ENCODE measurements at regions not wholly inside any gene's neighbourhood (a gene's known extent, or its start where the extent isn't known, plus 50 kb on each side); places are given as distances from the start of the nearest gene placed in this dataset.
"Not testable (repeated sequence)": the region's sequence is repeated elsewhere in the genome, so short reads cannot be mapped to it uniquely, and the experiment has no call there.

DNA sequence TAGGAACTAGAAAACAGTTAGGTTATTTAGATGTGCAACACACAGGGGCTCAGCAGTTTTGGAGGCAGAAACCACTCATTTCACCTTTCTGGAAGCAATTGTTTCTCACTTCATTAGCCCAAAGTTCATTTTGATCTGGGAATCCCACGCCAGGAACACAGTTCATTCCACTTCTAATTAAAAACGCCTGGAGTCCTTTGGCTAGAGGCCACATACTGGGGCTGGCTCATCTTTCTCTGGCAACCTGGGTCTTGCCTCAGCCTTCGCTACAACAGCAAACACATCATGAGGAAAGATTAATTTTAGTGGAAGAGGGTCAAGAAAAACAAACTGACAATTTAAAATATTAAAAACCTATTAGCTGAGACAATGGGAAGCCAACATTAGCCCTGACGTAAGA is 69.7 kb downstream of the RFPL4B start:
- H3K27ac ChIP-seq (ENCODE audit: insufficient read depth, low read depth, low read length): no peak overlapping the region
- no peak for TF ChIP-seq MYC (IDR thresholded peaks at IDR 0.05; ENCODE audit: low read depth, low read length)

GRCh38 chr6:112427011-112427410 is 79.9 kb downstream of the RFPL4B start:
- H3K9me1 ChIP-seq (replicated peaks; ENCODE audit: control insufficient read depth, extremely low read depth, insufficient read depth, low read length); POLR2A ChIA-PET; DNase-seq (ENCODE audit: low read depth, low spot score); H3K4me2 ChIP-seq (ENCODE audit: insufficient read depth, low read length); H3K36me3 ChIP-seq (ENCODE audit: control insufficient read depth in 2 of 2, extremely low read depth in 1 of 2, insufficient read depth in 2 of 2, low read length in 2 of 2); H3K27ac ChIP-seq (ENCODE audit: insufficient read depth, low read depth, low read length); H4K20me1 ChIP-seq (replicated peaks; ENCODE audit: control insufficient read depth, extremely low read depth, insufficient read depth, low read length); H3K4me1 ChIP-seq (ENCODE audit: control insufficient read depth, extremely low read depth, insufficient read depth, low read length); H3K27me3 ChIP-seq (ENCODE audit: control insufficient read depth in 2 of 2, insufficient read depth in 2 of 2, low read length in 2 of 2); H3K9me3 ChIP-seq (replicated peaks; ENCODE audit: control insufficient read depth, insufficient read depth, low read length); FAIRE-seq; CTCF ChIA-PET; H3K9ac ChIP-seq (replicated peaks; ENCODE audit: extremely low read depth, insufficient read depth, low read length); H3K79me2 ChIP-seq (ENCODE audit: control insufficient read depth, insufficient read depth, low read length); dilution Hi-C loops (cut with MboI; ENCODE audit: extremely low pct_ligation_motif_present, low sequenced_read_pairs); H3K4me3 ChIP-seq (replicated peaks in 1 of 3; ENCODE audit: insufficient read depth in 1 of 3, low read depth in 1 of 3, low read length in 3 of 3); H2AFZ ChIP-seq (ENCODE audit: low read depth, low read length); BruUV-seq (replicated peaks); intact Hi-C loops (cut with micrococcal nuclease): not testable (repeated sequence)

More for the DNA sequence above, 69.7 kb downstream of the RFPL4B start:
- no peak overlapping the region for H3K9ac ChIP-seq (replicated peaks; ENCODE audit: extremely low read depth, insufficient read depth, low read length)
- no peak overlapping the region for H3K4me2 ChIP-seq (ENCODE audit: insufficient read depth, low read length)
- no peak overlapping the region for H3K4me3 ChIP-seq (replicated peaks in 1 of 3; ENCODE audit: insufficient read depth in 1 of 3, low read depth in 1 of 3, low read length in 3 of 3)
- H3K9me1 ChIP-seq (replicated peaks; ENCODE audit: control insufficient read depth, extremely low read depth, insufficient read depth, low read length): no peaks in the 10 kb centered on the region
- FAIRE-seq: no peak
- DNase-seq (ENCODE audit: low read depth, low spot score): no peak
- intact Hi-C loops (cut with micrococcal nuclease) (no loop called here), dilution Hi-C loops (cut with MboI; ENCODE audit: extremely low pct_ligation_motif_present, low sequenced_read_pairs) (no loop called here)
- H3K4me1 ChIP-seq (ENCODE audit: control insufficient read depth, extremely low read depth, insufficient read depth, low read length): no peaks in the 10 kb centered on the region
- BruUV-seq (replicated peaks): no TSS peak
- no peaks in the 10 kb centered on the region for H3K36me3 ChIP-seq (ENCODE audit: control insufficient read depth in 2 of 2, extremely low read depth in 1 of 2, insufficient read depth in 2 of 2, low read length in 2 of 2)
- no peaks in the 10 kb centered on the region for H3K79me2 ChIP-seq (ENCODE audit: control insufficient read depth, insufficient read depth, low read length)
- ChIA-PET POLR2A (no interaction called here), CTCF (interaction anchor here (1.0 kb wide), 1 partner anchor 10 kb away, joined by 4 read pairs; no protein-coding TSS in a partner anchor)
- no peak overlapping the region for H2AFZ ChIP-seq (ENCODE audit: low read depth, low read length)
- H3K27me3 ChIP-seq (ENCODE audit: control insufficient read depth in 2 of 2, insufficient read depth in 2 of 2, low read length in 2 of 2): peaks cover 2 to 8% of the 10 kb centered on the region in 2 experiments
- H3K9me3 ChIP-seq (replicated peaks; ENCODE audit: control insufficient read depth, insufficient read depth, low read length): no peaks in the 10 kb centered on the region
- no peaks in the 10 kb centered on the region for H4K20me1 ChIP-seq (replicated peaks; ENCODE audit: control insufficient read depth, extremely low read depth, insufficient read depth, low read length)

DNA sequence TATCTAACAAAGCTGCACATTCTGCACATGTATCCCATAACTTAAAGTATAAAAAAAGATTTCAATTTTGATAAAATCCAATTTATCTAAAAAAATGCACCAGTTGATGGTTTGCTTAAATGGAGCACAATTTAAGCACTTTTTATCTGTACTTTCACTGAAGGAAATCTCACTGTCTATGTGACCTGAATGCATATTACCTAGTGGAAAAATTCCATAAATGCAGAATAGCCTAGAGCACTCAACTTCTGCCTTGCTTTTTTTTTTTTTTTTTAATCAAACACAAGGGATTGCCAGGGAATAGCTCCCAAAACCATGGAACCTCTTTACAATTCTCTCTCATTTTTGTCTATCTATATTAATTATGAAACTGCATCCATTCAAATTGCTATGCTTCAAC is 80.4 kb downstream of the RFPL4B start:
- H3K9me3 ChIP-seq (replicated peaks; ENCODE audit: control insufficient read depth, insufficient read depth, low read length): no peaks in the 10 kb centered on the region
- no peak overlapping the region for H2AFZ ChIP-seq (ENCODE audit: low read depth, low read length)
- H3K4me1 ChIP-seq (ENCODE audit: control insufficient read depth, extremely low read depth, insufficient read depth, low read length): no peaks in the 10 kb centered on the region
- ChIA-PET POLR2A (no interaction called here), CTCF (interaction anchor here (0.7 to 1.6 kb wide), 2 partner anchors 9 to 1681 kb away, joined by 3 to 4 read pairs; no protein-coding TSS in a partner anchor)
- H3K4me2 ChIP-seq (ENCODE audit: insufficient read depth, low read length): no peak overlapping the region
- H3K9me1 ChIP-seq (replicated peaks; ENCODE audit: control insufficient read depth, extremely low read depth, insufficient read depth, low read length): no peaks in the 10 kb centered on the region
- H3K27ac ChIP-seq (ENCODE audit: insufficient read depth, low read depth, low read length): no peak overlapping the region
- no peak overlapping the region for H3K4me3 ChIP-seq (replicated peaks in 1 of 3; ENCODE audit: insufficient read depth in 1 of 3, low read depth in 1 of 3, low read length in 3 of 3)
- FAIRE-seq (no peak), DNase-seq (ENCODE audit: low read depth, low spot score) (no peak)
- dilution Hi-C loops (cut with MboI; ENCODE audit: extremely low pct_ligation_motif_present, low sequenced_read_pairs) (no loop called here), intact Hi-C loops (cut with micrococcal nuclease) (no loop called here)
- H3K36me3 ChIP-seq (ENCODE audit: control insufficient read depth in 2 of 2, extremely low read depth in 1 of 2, insufficient read depth in 2 of 2, low read length in 2 of 2): no peaks in the 10 kb centered on the region
- H3K9ac ChIP-seq (replicated peaks; ENCODE audit: extremely low read depth, insufficient read depth, low read length): no peak overlapping the region
- H3K27me3 ChIP-seq (ENCODE audit: control insufficient read depth in 2 of 2, insufficient read depth in 2 of 2, low read length in 2 of 2): no peaks in the 10 kb centered on the region
- TF ChIP-seq MYC (IDR thresholded peaks at IDR 0.05; ENCODE audit: low read depth, low read length): no peak
- no peak for TF ChIP-seq EZH2 (IDR thresholded peaks at IDR 0.05; ENCODE audit: borderline replicate concordance, low read depth, low read length, severe bottlenecking)
- no peak for TF ChIP-seq POLR2A (IDR thresholded peaks at IDR 0.05; ENCODE audit: low read depth, low read length)
- TF ChIP-seq FOS (IDR thresholded peaks at IDR 0.05; ENCODE audit: borderline replicate concordance, insufficient read depth, low read length): no peak
- no peak for TF ChIP-seq GATA2 (IDR thresholded peaks at IDR 0.05; ENCODE audit: insufficient read depth, insufficient read length, low read depth, low read length)
- TF ChIP-seq MAX (IDR thresholded peaks at IDR 0.05; ENCODE audit: insufficient read depth, insufficient read length): no peak
- TF ChIP-seq JUN (IDR thresholded peaks at IDR 0.05; ENCODE audit: borderline replicate concordance, insufficient read depth, insufficient read length, low read depth): no peak
- TF ChIP-seq, protein P1, sequence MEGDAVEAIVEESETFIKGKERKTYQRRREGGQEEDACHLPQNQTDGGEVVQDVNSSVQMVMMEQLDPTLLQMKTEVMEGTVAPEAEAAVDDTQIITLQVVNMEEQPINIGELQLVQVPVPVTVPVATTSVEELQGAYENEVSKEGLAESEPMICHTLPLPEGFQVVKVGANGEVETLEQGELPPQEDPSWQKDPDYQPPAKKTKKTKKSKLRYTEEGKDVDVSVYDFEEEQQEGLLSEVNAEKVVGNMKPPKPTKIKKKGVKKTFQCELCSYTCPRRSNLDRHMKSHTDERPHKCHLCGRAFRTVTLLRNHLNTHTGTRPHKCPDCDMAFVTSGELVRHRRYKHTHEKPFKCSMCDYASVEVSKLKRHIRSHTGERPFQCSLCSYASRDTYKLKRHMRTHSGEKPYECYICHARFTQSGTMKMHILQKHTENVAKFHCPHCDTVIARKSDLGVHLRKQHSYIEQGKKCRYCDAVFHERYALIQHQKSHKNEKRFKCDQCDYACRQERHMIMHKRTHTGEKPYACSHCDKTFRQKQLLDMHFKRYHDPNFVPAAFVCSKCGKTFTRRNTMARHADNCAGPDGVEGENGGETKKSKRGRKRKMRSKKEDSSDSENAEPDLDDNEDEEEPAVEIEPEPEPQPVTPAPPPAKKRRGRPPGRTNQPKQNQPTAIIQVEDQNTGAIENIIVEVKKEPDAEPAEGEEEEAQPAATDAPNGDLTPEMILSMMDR (IDR thresholded peaks at IDR 0.05; ENCODE audit: extremely low read depth in 1 of 2, insufficient read depth in 1 of 2, low read depth in 1 of 2, low read length in 2 of 2): no peak
- TF ChIP-seq POLR2AphosphoS5 (IDR thresholded peaks at IDR 0.05; ENCODE audit: insufficient read depth, low read depth, low read length): no peak
- H4K20me1 ChIP-seq (replicated peaks; ENCODE audit: control insufficient read depth, extremely low read depth, insufficient read depth, low read length): no peaks in the 10 kb centered on the region
- H3K79me2 ChIP-seq (ENCODE audit: control insufficient read depth, insufficient read depth, low read length): no peaks in the 10 kb centered on the region
- BruUV-seq (replicated peaks): no TSS peak

Data from endothelial cell of umbilical vein (primary cell).